H1 (cell line): ENCODE measurements at regions not wholly inside any gene's neighbourhood (a gene's known extent, or its start where the extent isn't known, plus 50 kb on each side); places are given as distances from the start of the nearest gene placed in this dataset.

Experiments used
- CTCF ChIA-PET: fragments of 300-600 bp; sonication (Branson Sonifier 250); formaldehyde crosslinking; loops from one replicate; lab custom pipeline; 2021; ENCODE audit not compliant: partially characterized antibody; lab: Charles Lee
- POLR2A ChIA-PET: fragments of 300-600 bp; sonication (Branson Sonifier 250); formaldehyde crosslinking; loops from one replicate; lab custom pipeline; 2021; ENCODE audit warnings: inconsistent platforms; ENCODE audit not compliant: partially characterized antibody; lab: Charles Lee
- DNase-seq, 2 experiments: peaks; one replicate each; pipeline versions ENCODE4 v3.0.0 to v3.0.0-alpha.2; 2010 to 2022; ENCODE audit warnings: low spot score in 2 of 2, low read depth in 1 of 2, mixed read lengths in 1 of 2
- FAIRE-seq: peaks from 2 replicates; lab custom pipeline; 2011; peaks lifted over from hg19 to GRCh38; lab: Jason Lieb, UNC
- H2AFZ ChIP-seq: 2 replicates; pipeline ENCODE4 v1.8.1; 2012; ENCODE audit warnings: low read length, inconsistent platforms
- H2AK5ac ChIP-seq: 2 replicates; pipeline ENCODE4 v1.6.1; 2013; ENCODE audit warnings: low read depth, low read length
- H2BK120ac ChIP-seq: replicated peaks from 2 replicates; pipeline ENCODE3; 2013; ENCODE audit warnings: low read depth, low read length, inconsistent platforms
- H2BK12ac ChIP-seq: 2 replicates; pipeline ENCODE4 v1.6.1; 2013; ENCODE audit warnings: low read depth, low read length
- H2BK15ac ChIP-seq: 2 replicates; pipeline ENCODE4 v1.6.1; 2013; ENCODE audit warnings: low read length
- H2BK20ac ChIP-seq: 2 replicates; pipeline ENCODE4 v1.6.1; 2013; ENCODE audit warnings: low read length
- H2BK5ac ChIP-seq: 2 replicates; pipeline ENCODE4 v1.6.1; 2013; ENCODE audit warnings: low read depth, low read length
- H3K14ac ChIP-seq: 2 replicates; pipeline ENCODE4 v1.6.1; 2013; ENCODE audit warnings: inconsistent platforms; ENCODE audit not compliant: insufficient read length
- H3K18ac ChIP-seq: 2 replicates; pipeline ENCODE4 v1.6.1; 2013; ENCODE audit warnings: low read length; ENCODE audit errors: extremely low read depth
- H3K23ac ChIP-seq: 2 replicates; pipeline ENCODE4 v1.6.1; 2013; ENCODE audit warnings: inconsistent platforms; ENCODE audit not compliant: insufficient read length
- H3K23me2 ChIP-seq: 2 replicates; pipeline ENCODE4 v1.6.1; 2013; ENCODE audit warnings: low read depth, low read length
- H3K27ac ChIP-seq: 2 replicates; pipeline ENCODE4 v1.6.1; 2011; ENCODE audit warnings: low read depth, low read length, inconsistent platforms
- H3K27me3 ChIP-seq, 4 experiments: replicated peaks in 1 of 4; 1 replicate in 1 of 4; 2 replicates in 3 of 4; pipeline versions ENCODE4 v1.6.1 to v1.8.1; 2011 to 2013; ENCODE audit warnings: low read length in 3 of 4, mild to moderate bottlenecking in 3 of 4, inconsistent platforms in 2 of 4, mixed read lengths in 2 of 4, moderate library complexity in 1 of 4; ENCODE audit not compliant: control insufficient read depth in 3 of 4, insufficient read depth in 3 of 4; ENCODE audit errors: extremely low read depth in 1 of 4
- H3K36me3 ChIP-seq, 4 experiments: 2 replicates each; pipeline versions ENCODE4 v1.6.1 to v1.8.1; 2011 to 2013; ENCODE audit warnings: mild to moderate bottlenecking in 4 of 4, low read length in 3 of 4, moderate library complexity in 2 of 4, control low read depth in 1 of 4, inconsistent platforms in 1 of 4; ENCODE audit not compliant: insufficient read depth in 4 of 4, control insufficient read depth in 2 of 4
- H3K4ac ChIP-seq: replicated peaks from 2 replicates; pipeline ENCODE3; 2013; ENCODE audit warnings: low read length, low read depth, mixed read lengths, inconsistent platforms; ENCODE audit not compliant: insufficient read length
- H3K4me1 ChIP-seq, 4 experiments: replicated peaks in 1 of 4; 1 replicate in 1 of 4; 2 replicates in 3 of 4; pipeline versions ENCODE4 v1.6.1 to v1.8.1; 2011 to 2013; ENCODE audit warnings: low read length in 3 of 4, inconsistent platforms in 2 of 4, mixed read lengths in 1 of 4; ENCODE audit not compliant: insufficient read depth in 4 of 4, control insufficient read depth in 3 of 4
- H3K4me2 ChIP-seq, 2 experiments: 2 replicates each; pipeline versions ENCODE4 v1.6.1 to v1.8.1; 2011 to 2013; ENCODE audit warnings: low read depth in 2 of 2, low read length in 2 of 2, control low read depth in 1 of 2, inconsistent platforms in 1 of 2, mild to moderate bottlenecking in 1 of 2; ENCODE audit not compliant: insufficient read depth in 1 of 2
- H3K4me3 ChIP-seq, 4 experiments: fragments of 200-600, 300-600 bp in 1 of 4; sonication (generic), shearing (Covaris generic), sonication (Bioruptor Twin) in 1 of 4; 2 replicates each; pipeline versions ENCODE4 v1.5.1 to v1.8.1; 2011 to 2016; ENCODE audit warnings: low read length in 4 of 4, low read depth in 3 of 4, control low read depth in 2 of 4, inconsistent platforms in 2 of 4, mild to moderate bottlenecking in 2 of 4, mixed read lengths in 1 of 4, moderate library complexity in 1 of 4; ENCODE audit not compliant: insufficient read depth in 2 of 4; ENCODE audit errors: extremely low read depth in 1 of 4
- H3K56ac ChIP-seq: replicated peaks from 2 replicates; pipeline ENCODE3; 2013; ENCODE audit warnings: low read depth, mild to moderate bottlenecking, mixed read lengths, low read length, inconsistent platforms; ENCODE audit not compliant: insufficient read length
- H3K79me1 ChIP-seq: 2 replicates; pipeline ENCODE4 v1.6.1; 2013; ENCODE audit warnings: low read depth, low read length, control low read depth
- H3K79me2 ChIP-seq, 2 experiments: 2 replicates each; pipeline versions ENCODE4 v1.6.1 to v1.8.1; 2012 to 2013; ENCODE audit warnings: low read length in 2 of 2, mild to moderate bottlenecking in 2 of 2, inconsistent platforms in 1 of 2; ENCODE audit not compliant: insufficient read depth in 2 of 2, control insufficient read depth in 1 of 2
- H3K9ac ChIP-seq, 4 experiments: replicated peaks in 1 of 4; 1 replicate in 1 of 4; 2 replicates in 3 of 4; pipeline versions ENCODE4 v1.6.1 to v1.8.1; 2011 to 2013; ENCODE audit warnings: low read depth in 3 of 4, low read length in 3 of 4, control low read depth in 2 of 4, mild to moderate bottlenecking in 2 of 4, moderate library complexity in 2 of 4, inconsistent platforms in 1 of 4; ENCODE audit errors: extremely low read depth in 1 of 4
- H3K9me3 ChIP-seq, 2 experiments: 2 replicates each; pipeline versions ENCODE4 v1.6.1 to v1.8.1; 2012 to 2013; ENCODE audit warnings: mild to moderate bottlenecking in 2 of 2, moderate library complexity in 2 of 2, control low read depth in 1 of 2, inconsistent platforms in 1 of 2, low read depth in 1 of 2, low read length in 1 of 2, mixed read lengths in 1 of 2; ENCODE audit not compliant: insufficient read depth in 2 of 2
- H4K20me1 ChIP-seq, 2 experiments: replicated peaks in 1 of 2; 2 replicates each; pipeline versions ENCODE3 to v1.8.1; 2011 to 2013; ENCODE audit warnings: inconsistent platforms in 2 of 2, low read length in 2 of 2, mild to moderate bottlenecking in 1 of 2; ENCODE audit not compliant: insufficient read depth in 2 of 2, control insufficient read depth in 1 of 2
- H4K5ac ChIP-seq: 2 replicates; pipeline ENCODE4 v1.6.1; 2013; ENCODE audit warnings: low read length, low read depth, mixed read lengths, inconsistent platforms; ENCODE audit not compliant: insufficient read length
- H4K8ac ChIP-seq: 2 replicates; pipeline ENCODE4 v1.8.0; 2013; ENCODE audit warnings: mild to moderate bottlenecking, moderate library complexity, low read length, inconsistent platforms; ENCODE audit not compliant: insufficient read depth; ENCODE audit errors: extremely low read depth
- H4K91ac ChIP-seq: replicated peaks from 2 replicates; pipeline ENCODE3; 2013; ENCODE audit warnings: low read length, mixed read lengths, inconsistent platforms; ENCODE audit not compliant: insufficient read length
- EGR1 ChIP-seq: IDR thresholded peaks from 2 replicates; pipeline ENCODE4 v1.6.1; 2011; ENCODE audit warnings: low read depth, low read length, borderline replicate concordance
- FOSL1 ChIP-seq: IDR thresholded peaks from 2 replicates; pipeline ENCODE4 v1.6.1; 2011; ENCODE audit warnings: mild to moderate bottlenecking, low read depth, low read length, moderate library complexity; ENCODE audit not compliant: insufficient read depth
- HDAC2 ChIP-seq, 2 experiments: fragments of 300-600 bp in 1 of 2; sonication (generic) in 1 of 2; IDR thresholded peaks; 2 replicates each; pipeline ENCODE4 v1.6.1; 2011 to 2012; ENCODE audit warnings: low read depth in 2 of 2, low read length in 2 of 2, mild to moderate bottlenecking in 2 of 2, moderate library complexity in 2 of 2, borderline replicate concordance in 1 of 2, inconsistent platforms in 1 of 2
- KDM1A ChIP-seq: fragments of 200-600, 300-600 bp; sonication (generic); IDR thresholded peaks from 2 replicates; pipeline ENCODE4 v1.7.1; 2016; ENCODE audit warnings: mild to moderate bottlenecking, low read length, borderline replicate concordance
- NANOG ChIP-seq: IDR thresholded peaks from 2 replicates; pipeline ENCODE4 v1.6.1; 2011; ENCODE audit warnings: low read length, low read depth, mild to moderate bottlenecking, inconsistent platforms; ENCODE audit not compliant: insufficient read depth, poor library complexity, severe bottlenecking
- POLR2A ChIP-seq, 2 experiments: IDR thresholded peaks; 1 replicate in 1 of 2; 2 replicates in 1 of 2; pipeline ENCODE4 v1.6.1; 2011; ENCODE audit warnings: low read depth in 2 of 2, low read length in 2 of 2, mild to moderate bottlenecking in 2 of 2; ENCODE audit errors: control extremely low read depth in 1 of 2
- RXRA ChIP-seq: IDR thresholded peaks from 2 replicates; pipeline ENCODE4 v1.6.1; 2011; ENCODE audit warnings: low read depth, mild to moderate bottlenecking, low read length, moderate library complexity; ENCODE audit not compliant: insufficient read depth
- SP4 ChIP-seq: IDR thresholded peaks from 2 replicates; pipeline ENCODE4 v1.6.1; 2012; ENCODE audit warnings: low read length, inconsistent platforms
- SUZ12 ChIP-seq: fragments of 200-600 bp; sonication (generic); IDR thresholded peaks from 2 replicates; pipeline ENCODE4 v1.6.1; 2012; ENCODE audit warnings: mild to moderate bottlenecking, inconsistent platforms, low read length, moderate library complexity, mixed read lengths
- WGBS, 2 experiments: shearing (Covaris generic) in 1 of 2; methylation state at CpG; one replicate each; pipeline versions ENCODE4 v1.1.6 to v1.1.7; 2013 to 2015; ENCODE audit warnings: low lambda C conversion rate in 2 of 2, mixed read lengths in 2 of 2, inconsistent platforms in 1 of 2, low coverage in 1 of 2, missing lambda C conversion rate in 1 of 2; ENCODE audit not compliant: insufficient replicate concordance in 2 of 2, insufficient coverage in 1 of 2, insufficient read length in 1 of 2; ENCODE audit errors: extremely low coverage in 1 of 2, missing lambda C conversion rate in 1 of 2; 5-methylcytosine and 5-hydroxymethylcytosine counted together
- TF ChIP-seq, protein P1 (sequence below): IDR thresholded peaks from 2 replicates; pipeline ENCODE4 v1.6.1; 2012; ENCODE audit warnings: inconsistent platforms

DNA sequence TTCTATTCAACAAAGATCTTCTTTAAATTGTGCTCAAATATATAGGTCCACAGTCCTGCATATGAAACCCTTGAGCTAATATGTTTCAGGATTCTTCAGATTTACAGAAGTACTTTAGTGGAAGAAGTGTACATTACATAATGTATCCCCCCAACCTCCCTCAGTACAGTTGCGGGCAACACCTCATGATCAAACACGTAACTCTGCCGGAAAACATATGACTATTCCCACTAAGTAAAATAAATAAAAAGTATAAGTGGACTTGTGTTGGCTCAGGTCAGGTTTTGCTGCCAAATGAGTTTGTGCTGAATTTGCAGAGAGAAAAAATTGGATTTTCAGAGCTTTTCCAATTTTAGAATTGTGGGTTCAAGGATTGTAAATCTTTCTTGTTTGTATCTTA lies 267.6 kb upstream of the MDFIC2 start:
- WGBS, 2 experiments, result 95% methylated on average over 3 of the region's 3 CpGs; no CpG with 5 or more reads in 1 of the 2 experiments
- ChIA-PET CTCF (no interaction called here), POLR2A (no interaction called here)
- H3K27me3 ChIP-seq, result no peaks in the 10 kb centered on the region
- no peaks in the 10 kb centered on the region for H3K9me3 ChIP-seq
- H2BK5ac ChIP-seq, result no peak overlapping the region
- no peaks in the 10 kb centered on the region for H3K79me1 ChIP-seq
- no peak overlapping the region for H2AK5ac ChIP-seq
- H4K91ac ChIP-seq, result no peak overlapping the region
- no peak overlapping the region for H2BK20ac ChIP-seq
- H2BK120ac ChIP-seq, result no peak overlapping the region
- TF ChIP-seq, protein P1, sequence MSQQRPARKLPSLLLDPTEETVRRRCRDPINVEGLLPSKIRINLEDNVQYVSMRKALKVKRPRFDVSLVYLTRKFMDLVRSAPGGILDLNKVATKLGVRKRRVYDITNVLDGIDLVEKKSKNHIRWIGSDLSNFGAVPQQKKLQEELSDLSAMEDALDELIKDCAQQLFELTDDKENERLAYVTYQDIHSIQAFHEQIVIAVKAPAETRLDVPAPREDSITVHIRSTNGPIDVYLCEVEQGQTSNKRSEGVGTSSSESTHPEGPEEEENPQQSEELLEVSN, result no peak
- TF ChIP-seq KDM1A (no peak), POLR2A (IDR thresholded peaks at IDR 0.05; ENCODE audit: control extremely low read depth in 1 of 2, low read depth in 2 of 2, low read length in 2 of 2) (no peak), RXRA (no peak), SP4 (no peak), EGR1 (no peak), SUZ12 (no peak), FOSL1 (no peak), NANOG (no peak), HDAC2 (IDR thresholded peaks at IDR 0.05; ENCODE audit: borderline replicate concordance in 1 of 2, low read depth in 2 of 2, low read length in 2 of 2) (no peak)
- H3K4me3 ChIP-seq, result no peak overlapping the region
- H3K4me1 ChIP-seq, result no peaks in the 10 kb centered on the region; a peak in 1 of 7 replicates
- H2BK15ac ChIP-seq, result no peak overlapping the region
- H3K4ac ChIP-seq, result no peak overlapping the region
- H4K20me1 ChIP-seq, result no peaks in the 10 kb centered on the region
- H4K5ac ChIP-seq, result no peak overlapping the region
- no peak overlapping the region for H3K23ac ChIP-seq
- no peak overlapping the region for H3K18ac ChIP-seq
- DNase-seq (no peak), FAIRE-seq (no peak)
- no peak overlapping the region for H3K4me2 ChIP-seq
- no peaks in the 10 kb centered on the region for H3K79me2 ChIP-seq
- no peak overlapping the region for H2BK12ac ChIP-seq
- H4K8ac ChIP-seq, result no peak overlapping the region
- H3K36me3 ChIP-seq, result no peaks in the 10 kb centered on the region
- no peak overlapping the region for H2AFZ ChIP-seq
- no peak overlapping the region for H3K9ac ChIP-seq
- H3K14ac ChIP-seq, result no peak overlapping the region
- H3K27ac ChIP-seq, result no peak overlapping the region
- no peaks in the 10 kb centered on the region for H3K23me2 ChIP-seq
- no peak overlapping the region for H3K56ac ChIP-seq
